ENCODE measurements at regions not wholly inside any gene's neighbourhood (a gene's known extent, or its start where the extent isn't known, plus 50 kb on each side); places are given as distances from the start of the nearest gene placed in this dataset.

GRCh38 chr9:87286506-87286905, 211.2 kb upstream of the DAPK1 start:
- DNase-seq (ENCODE audit: low read depth in 1 of 2, low spot score in 2 of 2) = no peak
- H3K9me3 ChIP-seq (ENCODE audit: insufficient read depth in 2 of 2, low read depth in 1 of 2, low read length in 1 of 2) = no peaks in the 10 kb centered on the region
- no peak overlapping the region for H3K27ac ChIP-seq (ENCODE audit: low read depth, low read length)
- no peak overlapping the region for H4K5ac ChIP-seq (ENCODE audit: insufficient read length, low read depth, low read length)
- H2AFZ ChIP-seq (ENCODE audit: low read length) = no peak overlapping the region
- no peaks in the 10 kb centered on the region for H3K79me1 ChIP-seq (ENCODE audit: low read depth, low read length)
- no peak overlapping the region for H3K18ac ChIP-seq (ENCODE audit: extremely low read depth, low read length)
- no peak overlapping the region for H3K14ac ChIP-seq (ENCODE audit: insufficient read length)
- H3K9ac ChIP-seq (replicated peaks in 1 of 4; ENCODE audit: extremely low read depth in 1 of 4, low read depth in 3 of 4, low read length in 3 of 4) = no peak overlapping the region
- no peak for FAIRE-seq
- H2BK120ac ChIP-seq (replicated peaks; ENCODE audit: low read depth, low read length) = no peak overlapping the region
- no peak overlapping the region for H3K4me3 ChIP-seq (ENCODE audit: extremely low read depth in 1 of 4, insufficient read depth in 2 of 4, low read depth in 3 of 4, low read length in 4 of 4)
- no peak overlapping the region for H3K4ac ChIP-seq (replicated peaks; ENCODE audit: insufficient read length, low read depth, low read length)
- no peak overlapping the region for H4K91ac ChIP-seq (replicated peaks; ENCODE audit: insufficient read length, low read length)
- no peaks in the 10 kb centered on the region for H3K79me2 ChIP-seq (ENCODE audit: control insufficient read depth in 1 of 2, insufficient read depth in 2 of 2, low read length in 2 of 2)
- H4K8ac ChIP-seq (ENCODE audit: extremely low read depth, insufficient read depth, low read length) = no peak overlapping the region
- H2AK5ac ChIP-seq (ENCODE audit: low read depth, low read length) = no peak overlapping the region
- H3K27me3 ChIP-seq (replicated peaks in 1 of 4; ENCODE audit: control insufficient read depth in 3 of 4, extremely low read depth in 1 of 4, insufficient read depth in 3 of 4, low read length in 3 of 4) = no peaks in the 10 kb centered on the region
- no peak overlapping the region for H3K4me2 ChIP-seq (ENCODE audit: insufficient read depth in 1 of 2, low read depth in 2 of 2, low read length in 2 of 2)
- H3K36me3 ChIP-seq (ENCODE audit: control insufficient read depth in 2 of 4, insufficient read depth in 4 of 4, low read length in 3 of 4) = no peaks in the 10 kb centered on the region
- H4K20me1 ChIP-seq (replicated peaks in 1 of 2; ENCODE audit: control insufficient read depth in 1 of 2, insufficient read depth in 2 of 2, low read length in 2 of 2) = no peaks in the 10 kb centered on the region
- H3K4me1 ChIP-seq (replicated peaks in 1 of 4; ENCODE audit: control insufficient read depth in 3 of 4, insufficient read depth in 4 of 4, low read length in 3 of 4) = no peaks in the 10 kb centered on the region
- TF ChIP-seq SIN3A (conservative IDR thresholded peaks at IDR 0.05 in 1 of 2, IDR thresholded peaks at IDR 0.05 in 1 of 2; ENCODE audit: low read depth in 1 of 2, low read length in 2 of 2) = no peak
- TF ChIP-seq CHD1 (IDR thresholded peaks at IDR 0.05; ENCODE audit: low read depth, low read length) = no peak
- TF ChIP-seq ASH2L (IDR thresholded peaks at IDR 0.05; ENCODE audit: low read length) = no peak
- TF ChIP-seq KDM4A (IDR thresholded peaks at IDR 0.05; ENCODE audit: low read depth, low read length, severe bottlenecking) = no peak
- TF ChIP-seq KDM1A (IDR thresholded peaks at IDR 0.05; ENCODE audit: borderline replicate concordance, low read length) = no peak
- TF ChIP-seq EZH2 (IDR thresholded peaks at IDR 0.05; ENCODE audit: low read depth, low read length, severe bottlenecking) = no peak
- no peak for TF ChIP-seq YY1 (IDR thresholded peaks at IDR 0.05; ENCODE audit: low read depth, low read length)
- no peak for TF ChIP-seq JUN (IDR thresholded peaks at IDR 0.05; ENCODE audit: low read depth, low read length)
- H3K56ac ChIP-seq (replicated peaks; ENCODE audit: insufficient read length, low read depth, low read length) = no peak overlapping the region
- no peak overlapping the region for H2BK12ac ChIP-seq (ENCODE audit: low read depth, low read length)
- no peak overlapping the region for H2BK15ac ChIP-seq (ENCODE audit: low read length)
- H3K23ac ChIP-seq (ENCODE audit: insufficient read length) = no peak overlapping the region
- CTCF ChIA-PET (ENCODE audit: partially characterized antibody) = interaction anchor here (1.2 to 1.5 kb wide), 2 partner anchors 10 to 39 kb away, joined by 3 to 4 read pairs; no protein-coding TSS in a partner anchor
- no peak overlapping the region for H2BK5ac ChIP-seq (ENCODE audit: low read depth, low read length)
- no peaks in the 10 kb centered on the region for H3K23me2 ChIP-seq (ENCODE audit: low read depth, low read length)
- POLR2A ChIA-PET (ENCODE audit: partially characterized antibody) = no interaction called here
- H2BK20ac ChIP-seq (ENCODE audit: low read length) = no peak overlapping the region
